Hepatocyte (in vitro differentiated cells): ENCODE measurements at regions not wholly inside any gene's neighbourhood (a gene's known extent, or its start where the extent isn't known, plus 50 kb on each side); places are given as distances from the start of the nearest gene placed in this dataset.

Experiments used
- DNase-seq: peaks from one replicate; pipeline ENCODE4 v3.0.0-alpha.2; 2016; ENCODE audit warnings: low spot score
- H2AFZ ChIP-seq: fragments of 200-600 bp; sonication (generic); 2 replicates; pipeline ENCODE4 v1.6.0; 2016; ENCODE audit warnings: antibody characterized with exemption, mild to moderate bottlenecking
- H3K27ac ChIP-seq: fragments of 200-600 bp; sonication (generic); 2 replicates; pipeline ENCODE4 v1.5.1; 2016; ENCODE audit warnings: mild to moderate bottlenecking
- H3K27me3 ChIP-seq: fragments of 200-600 bp; sonication (generic); 2 replicates; pipeline ENCODE4 v1.6.1; 2016
- H3K36me3 ChIP-seq: fragments of 200-600 bp; sonication (generic); replicated peaks from 2 replicates; pipeline ENCODE4 v1.5.1; 2016; ENCODE audit warnings: low read depth; ENCODE audit not compliant: insufficient read depth
- H3K4me1 ChIP-seq: fragments of 200-600 bp; sonication (generic); 2 replicates; pipeline ENCODE4 v1.5.1; 2016; ENCODE audit warnings: mild to moderate bottlenecking, moderate library complexity; ENCODE audit not compliant: insufficient read depth
- H3K4me2 ChIP-seq: fragments of 200-600 bp; sonication (generic); 2 replicates; pipeline ENCODE4 v1.6.0; 2016
- H3K4me3 ChIP-seq: fragments of 200-600 bp; sonication (generic); 2 replicates; pipeline ENCODE4 v1.5.1; 2016; ENCODE audit warnings: mild to moderate bottlenecking
- H3K79me2 ChIP-seq: fragments of 200-600 bp; sonication (generic); 2 replicates; pipeline ENCODE4 v1.6.0; 2017; ENCODE audit warnings: mild to moderate bottlenecking
- H3K9me2 ChIP-seq: fragments of 200-600 bp; sonication (generic); replicated peaks from 2 replicates; pipeline ENCODE4 v1.6.0; 2017; ENCODE audit warnings: mild to moderate bottlenecking; ENCODE audit not compliant: insufficient read depth
- H3K9me3 ChIP-seq: fragments of 200-600 bp; sonication (generic); 2 replicates; pipeline ENCODE4 v1.5.1; 2016; ENCODE audit warnings: low read depth, mild to moderate bottlenecking
- H4K20me1 ChIP-seq: fragments of 200-600 bp; sonication (generic); 2 replicates; pipeline ENCODE4 v1.6.0; 2016; ENCODE audit warnings: mild to moderate bottlenecking; ENCODE audit not compliant: insufficient read depth, poor library complexity, severe bottlenecking
- EZH2 ChIP-seq: fragments of 200-600 bp; sonication (generic); IDR thresholded peaks from 2 replicates; pipeline ENCODE4 v1.6.1; 2016; ENCODE audit warnings: antibody characterized with exemption, mild to moderate bottlenecking, borderline replicate concordance
- EZH2phosphoT487 ChIP-seq: fragments of 200-600 bp; sonication (generic); IDR thresholded peaks from one replicate; pipeline ENCODE4 v1.6.1; 2018; ENCODE audit warnings: antibody characterized with exemption, mild to moderate bottlenecking, low read depth, moderate library complexity; ENCODE audit not compliant: unreplicated experiment, severe bottlenecking
- WGBS: methylation state at CpG from one replicate; pipeline ENCODE4 v1.1.6; 2016; ENCODE audit warnings: low lambda C conversion rate; ENCODE audit errors: missing lambda C conversion rate; 5-methylcytosine and 5-hydroxymethylcytosine counted together
- TF ChIP-seq, protein P1 (sequence below): fragments of 200-600 bp; sonication (generic); IDR thresholded peaks from 2 replicates; pipeline ENCODE4 v1.5.1; 2016; ENCODE audit warnings: antibody characterized with exemption, mild to moderate bottlenecking; ENCODE audit not compliant: poor library complexity

DNA sequence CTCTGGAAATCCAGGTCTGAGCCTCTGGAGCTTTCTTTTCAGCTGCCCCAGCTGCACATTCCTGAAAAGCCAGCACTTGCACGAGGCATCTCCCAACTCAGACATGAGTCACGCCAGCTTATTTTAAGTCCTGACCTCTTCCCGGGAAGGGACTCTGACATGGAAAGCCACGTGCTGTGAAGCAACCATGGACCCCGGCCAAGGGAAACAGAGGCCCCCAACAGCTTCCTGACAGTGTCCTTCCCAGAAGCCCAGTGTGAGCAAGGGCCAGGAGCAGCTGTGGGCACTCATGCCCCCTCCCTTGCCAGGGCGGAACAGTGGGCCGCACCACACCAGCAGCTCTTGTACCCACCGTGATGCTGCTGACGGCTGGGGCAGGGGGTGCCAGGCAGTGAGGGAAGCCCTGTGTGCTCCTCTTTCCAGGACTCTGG, 118.8 kb upstream of the CADM1 start:
- H3K9me3 ChIP-seq: no peaks in the 10 kb centered on the region
- no peaks in the 10 kb centered on the region for H3K27me3 ChIP-seq
- H2AFZ ChIP-seq: no peak overlapping the region
- no peaks in the 10 kb centered on the region for H3K36me3 ChIP-seq
- H3K4me2 ChIP-seq: no peak overlapping the region
- 63% methylated on average over 9 of the region's 9 CpGs for WGBS
- peaks cover 6% of the 10 kb centered on the region for H3K4me1 ChIP-seq
- no peak overlapping the region for H3K4me3 ChIP-seq
- H3K27ac ChIP-seq: peak overlapping the region; percentile 12
- H4K20me1 ChIP-seq: no peaks in the 10 kb centered on the region
- no peaks in the 10 kb centered on the region for H3K79me2 ChIP-seq
- no peak for TF ChIP-seq EZH2
- no peak for TF ChIP-seq EZH2phosphoT487
- TF ChIP-seq, protein P1, sequence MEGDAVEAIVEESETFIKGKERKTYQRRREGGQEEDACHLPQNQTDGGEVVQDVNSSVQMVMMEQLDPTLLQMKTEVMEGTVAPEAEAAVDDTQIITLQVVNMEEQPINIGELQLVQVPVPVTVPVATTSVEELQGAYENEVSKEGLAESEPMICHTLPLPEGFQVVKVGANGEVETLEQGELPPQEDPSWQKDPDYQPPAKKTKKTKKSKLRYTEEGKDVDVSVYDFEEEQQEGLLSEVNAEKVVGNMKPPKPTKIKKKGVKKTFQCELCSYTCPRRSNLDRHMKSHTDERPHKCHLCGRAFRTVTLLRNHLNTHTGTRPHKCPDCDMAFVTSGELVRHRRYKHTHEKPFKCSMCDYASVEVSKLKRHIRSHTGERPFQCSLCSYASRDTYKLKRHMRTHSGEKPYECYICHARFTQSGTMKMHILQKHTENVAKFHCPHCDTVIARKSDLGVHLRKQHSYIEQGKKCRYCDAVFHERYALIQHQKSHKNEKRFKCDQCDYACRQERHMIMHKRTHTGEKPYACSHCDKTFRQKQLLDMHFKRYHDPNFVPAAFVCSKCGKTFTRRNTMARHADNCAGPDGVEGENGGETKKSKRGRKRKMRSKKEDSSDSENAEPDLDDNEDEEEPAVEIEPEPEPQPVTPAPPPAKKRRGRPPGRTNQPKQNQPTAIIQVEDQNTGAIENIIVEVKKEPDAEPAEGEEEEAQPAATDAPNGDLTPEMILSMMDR: no peak
- H3K9me2 ChIP-seq: no peaks in the 10 kb centered on the region
- DNase-seq: peak; percentile 80

DNA sequence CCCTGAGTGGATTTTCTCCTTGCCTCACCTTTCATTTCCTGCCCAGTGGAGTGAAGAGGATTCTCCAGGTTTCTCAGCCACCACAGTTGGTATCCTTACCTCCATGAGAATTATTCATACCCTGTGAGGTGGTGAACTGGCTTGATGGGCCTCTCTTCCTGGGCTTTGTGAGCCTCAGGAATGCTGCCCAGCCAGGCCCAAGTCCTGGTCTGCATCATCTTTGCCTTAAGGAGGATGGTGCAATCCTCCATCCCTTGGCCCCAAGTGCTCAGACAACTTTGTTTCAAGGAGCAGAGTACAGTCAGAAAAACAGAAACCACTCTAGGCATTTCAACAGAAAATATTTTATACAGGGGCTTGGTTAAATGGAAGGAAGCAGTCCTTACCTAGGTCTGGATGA, 114.2 kb upstream of the CADM1 start:
- Histone ChIP-seq H3K9me3 (no peaks in the 10 kb centered on the region), H3K27ac (no peak overlapping the region), H3K4me3 (no peak overlapping the region), H3K9me2 (no peaks in the 10 kb centered on the region), H4K20me1 (no peaks in the 10 kb centered on the region), H3K4me2 (no peak overlapping the region), H3K79me2 (no peaks in the 10 kb centered on the region), H3K27me3 (no peaks in the 10 kb centered on the region), H2AFZ (no peak overlapping the region), H3K36me3 (no peaks in the 10 kb centered on the region), H3K4me1 (peaks cover 4% of the 10 kb centered on the region)
- TF ChIP-seq, protein P1: no peak
- TF ChIP-seq EZH2 (no peak), EZH2phosphoT487 (no peak)
- DNase-seq: no peak

DNA sequence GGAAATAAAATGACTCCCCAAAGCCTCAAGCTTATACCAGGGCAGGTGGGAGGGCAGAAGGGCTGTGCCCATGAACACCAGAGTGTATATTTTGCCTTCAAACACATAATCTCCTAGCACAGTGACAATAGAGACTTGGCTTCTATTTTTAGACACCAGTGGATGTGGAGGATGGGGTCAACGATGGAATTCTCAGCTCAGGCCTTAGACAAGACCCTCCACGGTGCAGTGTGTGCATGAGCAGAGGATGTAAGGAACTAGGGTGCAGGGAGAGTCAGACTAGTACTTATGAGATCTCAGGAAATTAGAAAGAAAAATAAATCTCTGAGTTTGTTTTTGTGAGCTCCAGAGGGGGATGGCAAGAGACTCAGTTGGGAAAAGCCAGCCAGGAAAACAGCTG, 113.6 kb upstream of the CADM1 start:
- Histone ChIP-seq H3K4me1 (no peaks in the 10 kb centered on the region), H3K36me3 (no peaks in the 10 kb centered on the region), H3K79me2 (no peaks in the 10 kb centered on the region), H3K27ac (no peak overlapping the region), H3K4me3 (no peak overlapping the region), H4K20me1 (no peaks in the 10 kb centered on the region), H3K4me2 (no peak overlapping the region), H3K27me3 (no peaks in the 10 kb centered on the region), H2AFZ (no peak overlapping the region), H3K9me2 (no peaks in the 10 kb centered on the region), H3K9me3 (no peaks in the 10 kb centered on the region)
- 78% methylated on average over 2 of the region's 2 CpGs for WGBS
- TF ChIP-seq, protein P1: no peak
- no peak for TF ChIP-seq EZH2phosphoT487
- no peak for TF ChIP-seq EZH2
- no peak for DNase-seq

DNA sequence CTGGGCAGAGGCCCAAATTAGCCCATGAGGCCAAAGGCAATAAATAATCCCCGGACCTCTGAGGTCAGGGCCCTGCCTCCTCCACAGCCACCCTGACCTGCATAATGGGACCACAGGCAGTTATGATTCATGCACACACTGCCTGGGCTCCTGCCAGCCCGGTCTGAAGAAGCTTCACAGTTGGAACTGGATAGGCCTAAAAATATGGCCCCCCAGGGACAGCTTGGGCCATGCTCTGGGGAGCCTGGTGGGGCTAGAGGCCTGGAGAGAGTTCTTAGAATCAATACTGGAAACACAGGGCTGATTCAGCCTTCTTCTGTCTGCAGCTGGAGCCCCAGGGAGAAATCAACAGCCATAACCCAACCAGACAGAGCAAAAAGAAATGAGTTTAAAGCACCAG, 112.8 kb upstream of the CADM1 start:
- Histone ChIP-seq H3K9me2 (no peaks in the 10 kb centered on the region), H3K4me1 (no peaks in the 10 kb centered on the region), H3K79me2 (no peaks in the 10 kb centered on the region), H2AFZ (no peak overlapping the region), H3K27me3 (no peaks in the 10 kb centered on the region), H4K20me1 (no peaks in the 10 kb centered on the region), H3K4me3 (no peak overlapping the region), H3K4me2 (no peak overlapping the region), H3K27ac (no peak overlapping the region), H3K9me3 (no peaks in the 10 kb centered on the region), H3K36me3 (no peaks in the 10 kb centered on the region)
- no peak for DNase-seq
- TF ChIP-seq EZH2 (no peak), EZH2phosphoT487 (no peak)
- TF ChIP-seq, protein P1: no peak
- WGBS: 45% methylated on average over 2 of the region's 2 CpGs
